Stomach (tissue), 8 donors: ENCODE measurements at regions not wholly inside any gene's neighbourhood (a gene's known extent, or its start where the extent isn't known, plus 50 kb on each side); places are given as distances from the start of the nearest gene placed in this dataset.

Experiments
- DNase-seq, 2 donors: peaks; one replicate each; pipeline versions ENCODE4 v3.0.0 to v3.0.0-alpha.2; 2013 to 2019
- H3K27ac ChIP-seq, 5 donors: fragments of 200-600 bp in 4 of 5; sonication (generic) in 4 of 5; one replicate each; pipeline ENCODE4 v1.5.1; 2013 to 2019; ENCODE audit warnings: mild to moderate bottlenecking in 1 of 5, moderate library complexity in 1 of 5
- H3K27me3 ChIP-seq, 3 donors: fragments of 200-600 bp; sonication (generic); one replicate each; pipeline ENCODE4 v1.5.1; 2017 to 2019; ENCODE audit warnings: mixed run types in 1 of 3
- H3K36me3 ChIP-seq, 4 donors: fragments of 200-600 bp; sonication (generic); 1 replicate in 3 of 4; 2 replicates in 1 of 4; pipeline ENCODE4 v1.5.1; 2016 to 2019
- H3K4me1 ChIP-seq, 4 donors: fragments of 200-600 bp; sonication (generic); one replicate each; pipeline ENCODE4 v1.5.1; 2016 to 2019
- H3K4me3 ChIP-seq, 4 donors: fragments of 200-600 bp; sonication (generic) in 3 of 4; one replicate each; pipeline ENCODE4 v1.5.1; 2016 to 2019; ENCODE audit warnings: mild to moderate bottlenecking in 1 of 4
- H3K9me3 ChIP-seq, 4 donors: fragments of 200-600 bp; sonication (generic); one replicate each; pipeline ENCODE4 v1.5.1; 2016 to 2019
- CTCF ChIP-seq, 7 experiments: fragments of 450-650 bp in 4 of 7; fragments of 200-600 bp in 3 of 7; sonication (generic) in 3 of 7; IDR thresholded peaks; one replicate each; pipeline ENCODE4 v1.5.1; 2016 to 2019; ENCODE audit warnings: antibody characterized with exemption in 7 of 7, control low read depth in 2 of 7, mild to moderate bottlenecking in 1 of 7
- EP300 ChIP-seq: sonication (generic); formaldehyde crosslinking; IDR thresholded peaks from one replicate; pipeline ENCODE4 v1.6.1; 2017; ENCODE audit warnings: antibody characterized with exemption
- POLR2A ChIP-seq, 4 donors: fragments of 450-650 bp; IDR thresholded peaks; one replicate each; pipeline ENCODE4 v1.6.1; 2016; ENCODE audit warnings: antibody characterized with exemption in 4 of 4, control low read depth in 2 of 4, mild to moderate bottlenecking in 1 of 4, moderate library complexity in 1 of 4
- POLR2AphosphoS5 ChIP-seq, 3 donors: sonication (generic); formaldehyde crosslinking; IDR thresholded peaks; one replicate each; pipeline ENCODE4 v1.6.1; 2016; ENCODE audit warnings: antibody characterized with exemption in 3 of 3
- WGBS, 5 donors: extraction: QIAGEN DNeasy Blood & Tissue Kit in 3 of 5; methylation state at CpG; one replicate each; pipeline versions ENCODE4 v1.1.5 to v1.1.7; 2013 to 2018; 5-methylcytosine and 5-hydroxymethylcytosine counted together
- intact Hi-C: fragments of 100-400 bp; cut with DNase I; formaldehyde crosslinking; loops from one replicate; pipeline ENCODE4 v1.15.1; 2023; ENCODE audit warnings: low total_unique reads
- donor health status: healthy with polysubstance abuse.
- donor health status: Bipolar disorder and iron deficiency.
- donor health status: healthy.

- TF ChIP-seq CTCF (IDR thresholded peaks at IDR 0.05) (no peak), EP300 (no peak), POLR2AphosphoS5 (IDR thresholded peaks at IDR 0.05) (no peak), POLR2A (IDR thresholded peaks at IDR 0.05) (no peak)
These were observed 348.0 kb downstream of the RPS4Y2 start for GRCh38 chrY:21103885-21104284.

GRCh38 chrY:21105529-21105928, 349.6 kb downstream of the RPS4Y2 start:
- intact Hi-C loops = no loop called here
- no peak overlapping the region for H3K4me3 ChIP-seq
- TF ChIP-seq POLR2A (IDR thresholded peaks at IDR 0.05) = no peak
- no peak for TF ChIP-seq CTCF (IDR thresholded peaks at IDR 0.05)
- no peak for TF ChIP-seq EP300
- TF ChIP-seq POLR2AphosphoS5 (IDR thresholded peaks at IDR 0.05) = no peak
- H3K4me1 ChIP-seq = no peaks in the 10 kb centered on the region
- 63 to 78% (median 67%) methylated on average over 1 of the region's 1 CpG; no CpG with 5 or more reads in 2 of the 5 donors for WGBS, 5 donors
- H3K27me3 ChIP-seq = no peaks in the 10 kb centered on the region
- DNase-seq = no peak
- H3K27ac ChIP-seq = no peak overlapping the region
- H3K36me3 ChIP-seq = no peaks in the 10 kb centered on the region
- H3K9me3 ChIP-seq = no peaks in the 10 kb centered on the region

More at GRCh38 chrY:21103885-21104284, 348.0 kb downstream of the RPS4Y2 start:
- Histone ChIP-seq H3K27me3 (no peaks in the 10 kb centered on the region), H3K27ac (no peak overlapping the region), H3K36me3 (no peaks in the 10 kb centered on the region), H3K9me3 (no peaks in the 10 kb centered on the region), H3K4me3 (no peak overlapping the region), H3K4me1 (no peaks in the 10 kb centered on the region)
- intact Hi-C loops = no loop called here
- WGBS, 5 donors = 85 to 90% (median 88%) methylated on average over 2 of the region's 2 CpGs; no CpG with 5 or more reads in 2 of the 5 donors
- no peak for DNase-seq

GRCh38 chrY:21111313-21111712, 355.4 kb downstream of the RPS4Y2 start:
- Histone ChIP-seq H3K4me3 (no peak overlapping the region), H3K27me3 (no peaks in the 10 kb centered on the region), H3K4me1 (no peaks in the 10 kb centered on the region), H3K36me3 (no peaks in the 10 kb centered on the region), H3K27ac (no peak overlapping the region), H3K9me3 (no peaks in the 10 kb centered on the region)
- TF ChIP-seq POLR2AphosphoS5 (IDR thresholded peaks at IDR 0.05) (no peak), POLR2A (IDR thresholded peaks at IDR 0.05) (no peak), EP300 (no peak), CTCF (IDR thresholded peaks at IDR 0.05) (no peak)
- intact Hi-C loops = no loop called here
- no peak for DNase-seq
- WGBS, 5 donors = 67 to 80% (median 78%) methylated on average over 1 of the region's 1 CpG; no CpG with 5 or more reads in 2 of the 5 donors

GRCh38 chrY:21121065-21121464, 365.2 kb downstream of the RPS4Y2 start:
- no peaks in the 10 kb centered on the region for H3K27me3 ChIP-seq
- no peaks in the 10 kb centered on the region for H3K4me1 ChIP-seq
- no peak overlapping the region for H3K27ac ChIP-seq
- WGBS, 5 donors = 100% methylated on average over 1 of the region's 1 CpG; no CpG with 5 or more reads in 2 of the 5 donors
- no peak for TF ChIP-seq CTCF (IDR thresholded peaks at IDR 0.05)
- no peak for TF ChIP-seq EP300
- TF ChIP-seq POLR2AphosphoS5 (IDR thresholded peaks at IDR 0.05) = no peak
- no peak for TF ChIP-seq POLR2A (IDR thresholded peaks at IDR 0.05)
- H3K36me3 ChIP-seq = no peaks in the 10 kb centered on the region
- intact Hi-C loops = no loop called here
- H3K9me3 ChIP-seq = no peaks in the 10 kb centered on the region
- no peak overlapping the region for H3K4me3 ChIP-seq
- DNase-seq = no peak
